GM23338 (cell line): ENCODE measurements at regions not wholly inside any gene's neighbourhood (a gene's known extent, or its start where the extent isn't known, plus 50 kb on each side); places are given as distances from the start of the nearest gene placed in this dataset.

Source experiments
- ATAC-seq: fragments of 200-7000 bp; cut with Tn5 transposase; 3 replicates; pipeline ENCODE4 v1.9.1; 2020
- DNase-seq: peaks from one replicate; pipeline ENCODE4 v3.0.0-alpha.2; 2015; ENCODE audit warnings: low spot score
- H2AFZ ChIP-seq: fragments of 200-600 bp; sonication (generic); 2 replicates; pipeline ENCODE4 v1.8.0; 2016; ENCODE audit warnings: antibody characterized with exemption, mild to moderate bottlenecking, moderate library complexity
- H3F3A ChIP-seq: fragments of 200-600 bp; sonication (generic); replicated peaks from 2 replicates; pipeline ENCODE4 v1.8.0; 2017; ENCODE audit warnings: antibody characterized with exemption, mixed run types, low read depth
- H3K27ac ChIP-seq: fragments of 200-600 bp; sonication (generic); 2 replicates; pipeline ENCODE4 v1.6.1; 2016; ENCODE audit warnings: low read depth
- H3K27me3 ChIP-seq: fragments of 200-600 bp; sonication (generic); 2 replicates; pipeline ENCODE4 v1.8.0; 2016; ENCODE audit warnings: mild to moderate bottlenecking, mixed run types, moderate library complexity; ENCODE audit not compliant: insufficient read depth
- H3K36me3 ChIP-seq: fragments of 200-600 bp; sonication (generic); 2 replicates; pipeline ENCODE4 v1.8.0; 2016; ENCODE audit warnings: mild to moderate bottlenecking; ENCODE audit not compliant: insufficient read depth
- H3K4me1 ChIP-seq: fragments of 200-600 bp; sonication (generic); 2 replicates; pipeline ENCODE4 v1.8.0; 2016; ENCODE audit warnings: mild to moderate bottlenecking, moderate library complexity; ENCODE audit not compliant: insufficient read depth
- H3K4me2 ChIP-seq: fragments of 200-600 bp; sonication (generic); 2 replicates; pipeline ENCODE4 v1.7.1; 2017; ENCODE audit warnings: mixed run types
- H3K4me3 ChIP-seq: fragments of 200-600 bp; sonication (generic); 2 replicates; pipeline ENCODE4 v1.6.1; 2016; ENCODE audit warnings: mixed run types
- H3K79me2 ChIP-seq: fragments of 200-600 bp; sonication (generic); replicated peaks from 2 replicates; pipeline ENCODE4 v1.8.0; 2017; ENCODE audit warnings: mild to moderate bottlenecking; ENCODE audit not compliant: insufficient read depth
- H3K9me2 ChIP-seq: fragments of 200-600 bp; sonication (generic); 2 replicates; pipeline ENCODE4 v1.8.0; 2017; ENCODE audit not compliant: insufficient read depth
- H4K20me1 ChIP-seq: fragments of 200-600 bp; sonication (generic); replicated peaks from 2 replicates; pipeline ENCODE4 v1.8.0; 2017; ENCODE audit warnings: mild to moderate bottlenecking; ENCODE audit not compliant: insufficient read depth
- H3K27ac Mint-ChIP-seq: 2 replicates; pipeline ENCODE4 v1.8.0; 2020; ENCODE audit warnings: inconsistent platforms, mild to moderate bottlenecking, moderate library complexity, mixed read lengths
- H3K27me3 Mint-ChIP-seq: 3 replicates; pipeline ENCODE4 v1.8.0; 2022; ENCODE audit warnings: low read depth, mild to moderate bottlenecking, moderate library complexity, mixed read lengths, inconsistent platforms; ENCODE audit not compliant: insufficient read depth, poor library complexity
- H3K36me3 Mint-ChIP-seq: 3 replicates; pipeline ENCODE4 v1.8.0; 2021; ENCODE audit warnings: low read depth, mild to moderate bottlenecking, inconsistent platforms, moderate library complexity, mixed read lengths
- H3K4me1 Mint-ChIP-seq: 3 replicates; pipeline ENCODE4 v1.8.0; 2020; ENCODE audit warnings: mild to moderate bottlenecking, inconsistent platforms, mixed read lengths
- H3K4me3 Mint-ChIP-seq: 3 replicates; pipeline ENCODE4 v1.8.0; 2021; ENCODE audit warnings: moderate library complexity, mild to moderate bottlenecking, inconsistent platforms, mixed read lengths
- H3K9me3 Mint-ChIP-seq: 3 replicates; pipeline ENCODE4 v1.8.0; 2020; ENCODE audit warnings: moderate library complexity, mild to moderate bottlenecking, inconsistent platforms, mixed read lengths
- JUNB ChIP-seq: IDR thresholded peaks from one replicate; pipeline ENCODE4 v1.6.1; 2016; ENCODE audit warnings: antibody characterized with exemption; ENCODE audit not compliant: unreplicated experiment
- POLR2AphosphoS5 ChIP-seq: IDR thresholded peaks from 2 replicates; pipeline ENCODE4 v1.6.1; 2016; ENCODE audit warnings: antibody characterized with exemption, low read depth
- REST ChIP-seq: IDR thresholded peaks from one replicate; pipeline ENCODE4 v1.6.1; 2018; ENCODE audit warnings: antibody characterized with exemption; ENCODE audit not compliant: unreplicated experiment
- STAT1 ChIP-seq: IDR thresholded peaks from one replicate; pipeline ENCODE4 v1.6.1; 2016; ENCODE audit warnings: antibody characterized with exemption; ENCODE audit not compliant: unreplicated experiment
- ZNF331 ChIP-seq: fragments of 250-450 bp; sonication (Bioruptor Pico); IDR thresholded peaks from 2 replicates; pipeline ENCODE4 v1.5.0; 2020; ENCODE audit warnings: low read depth, mild to moderate bottlenecking, moderate library complexity
- ZNF462 ChIP-seq: fragments of 250-450 bp; sonication (Bioruptor Pico); IDR thresholded peaks from 2 replicates; pipeline ENCODE4 v1.5.0; 2020; ENCODE audit warnings: mild to moderate bottlenecking, moderate library complexity
- TF ChIP-seq, protein P1 (sequence below), 2 experiments: fragments of 200-600 bp in 1 of 2; sonication (generic) in 1 of 2; conservative IDR thresholded peaks; 2 replicates each; pipeline versions ENCODE4 v1.5.1 to v1.6.1; 2016 to 2017; ENCODE audit warnings: antibody characterized with exemption in 2 of 2, low read depth in 2 of 2, mild to moderate bottlenecking in 2 of 2, moderate library complexity in 1 of 2

DNA sequence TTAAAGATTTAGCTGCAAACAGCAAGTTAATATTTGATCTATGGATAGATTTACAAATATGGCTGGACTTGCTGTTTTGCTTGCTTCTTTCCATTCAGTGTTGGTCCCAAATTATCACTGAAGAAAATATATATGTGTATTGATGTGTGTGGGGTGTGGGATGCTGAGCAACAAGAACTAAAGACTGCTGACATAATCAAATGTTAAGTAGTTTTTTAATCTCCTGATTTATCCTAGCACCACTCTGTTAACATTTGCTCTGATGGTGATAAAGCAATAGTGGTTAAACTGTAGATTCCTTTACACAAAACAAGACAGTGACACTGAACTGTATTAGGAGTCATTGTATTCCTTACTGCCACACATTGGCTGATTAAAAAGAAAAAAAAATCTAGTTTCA lies 1023.5 kb upstream of the B3GALT2 start (continued):
- TF ChIP-seq POLR2AphosphoS5 = no peak

GRCh38 chr1:194208674-194209073 lies 1022.3 kb upstream of the B3GALT2 start:
- Histone ChIP-seq H2AFZ (no peak overlapping the region), H4K20me1 (no peaks in the 10 kb centered on the region), H3K4me2 (no peak overlapping the region), H3K9me2 (peaks cover 3% of the 10 kb centered on the region; the same call in 1 of the 2 replicates), H3F3A (no peaks in the 10 kb centered on the region), H3K27me3 (no peaks in the 10 kb centered on the region), H3K79me2 (no peaks in the 10 kb centered on the region), H3K4me1 (no peaks in the 10 kb centered on the region), H3K4me3 (no peak overlapping the region), H3K27ac (no peak overlapping the region), H3K36me3 (no peaks in the 10 kb centered on the region)
- Mint-ChIP-seq H3K27me3 (peaks cover 1% of the 10 kb centered on the region), H3K4me3 (no peak overlapping the region), H3K27ac (no peak overlapping the region), H3K4me1 (peaks cover 2% of the 10 kb centered on the region; the same call in 2 of the 3 replicates), H3K36me3 (peaks cover 3% of the 10 kb centered on the region; the same call in 2 of the 3 replicates), H3K9me3 (no peaks in the 10 kb centered on the region)
- TF ChIP-seq STAT1 = no peak
- no peak for TF ChIP-seq REST
- no peak for TF ChIP-seq ZNF462 (CRISPR knock-in tag)
- no peak for TF ChIP-seq JUNB
- TF ChIP-seq ZNF331 (CRISPR knock-in tag) = no peak
- TF ChIP-seq, protein P1, sequence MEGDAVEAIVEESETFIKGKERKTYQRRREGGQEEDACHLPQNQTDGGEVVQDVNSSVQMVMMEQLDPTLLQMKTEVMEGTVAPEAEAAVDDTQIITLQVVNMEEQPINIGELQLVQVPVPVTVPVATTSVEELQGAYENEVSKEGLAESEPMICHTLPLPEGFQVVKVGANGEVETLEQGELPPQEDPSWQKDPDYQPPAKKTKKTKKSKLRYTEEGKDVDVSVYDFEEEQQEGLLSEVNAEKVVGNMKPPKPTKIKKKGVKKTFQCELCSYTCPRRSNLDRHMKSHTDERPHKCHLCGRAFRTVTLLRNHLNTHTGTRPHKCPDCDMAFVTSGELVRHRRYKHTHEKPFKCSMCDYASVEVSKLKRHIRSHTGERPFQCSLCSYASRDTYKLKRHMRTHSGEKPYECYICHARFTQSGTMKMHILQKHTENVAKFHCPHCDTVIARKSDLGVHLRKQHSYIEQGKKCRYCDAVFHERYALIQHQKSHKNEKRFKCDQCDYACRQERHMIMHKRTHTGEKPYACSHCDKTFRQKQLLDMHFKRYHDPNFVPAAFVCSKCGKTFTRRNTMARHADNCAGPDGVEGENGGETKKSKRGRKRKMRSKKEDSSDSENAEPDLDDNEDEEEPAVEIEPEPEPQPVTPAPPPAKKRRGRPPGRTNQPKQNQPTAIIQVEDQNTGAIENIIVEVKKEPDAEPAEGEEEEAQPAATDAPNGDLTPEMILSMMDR (conservative IDR thresholded peaks at IDR 0.05; ENCODE audit: low read depth in 2 of 2) = no peak
- DNase-seq = no peak
- no peak for ATAC-seq
